IPS-NIHi11 (cell line): ENCODE measurements at regions not wholly inside any gene's neighbourhood (a gene's known extent, or its start where the extent isn't known, plus 50 kb on each side); places are given as distances from the start of the nearest gene placed in this dataset.
A peak's percentile ranks its signal among the peaks of the same experiment; 100 is the strongest.

Experiments
- DNase-seq: peaks from one replicate; pipeline ENCODE4 v3.0.0; 2012; ENCODE audit warnings: mixed read lengths, low spot score

- no peak for DNase-seq
These were observed 51.6 kb upstream of the SRGAP3 start for GRCh38 chr3:9301091-9301490.

- no peak for DNase-seq
These were observed 52.4 kb upstream of the SRGAP3 start for GRCh38 chr3:9301798-9302197.

- peak; percentile 91 for DNase-seq
These were observed 53.2 kb upstream of the SRGAP3 start for GRCh38 chr3:9302425-9303181.

GRCh38 chr3:9308298-9308990 is 54.4 kb upstream of the THUMPD3 start:
- DNase-seq: no peak

DNA sequence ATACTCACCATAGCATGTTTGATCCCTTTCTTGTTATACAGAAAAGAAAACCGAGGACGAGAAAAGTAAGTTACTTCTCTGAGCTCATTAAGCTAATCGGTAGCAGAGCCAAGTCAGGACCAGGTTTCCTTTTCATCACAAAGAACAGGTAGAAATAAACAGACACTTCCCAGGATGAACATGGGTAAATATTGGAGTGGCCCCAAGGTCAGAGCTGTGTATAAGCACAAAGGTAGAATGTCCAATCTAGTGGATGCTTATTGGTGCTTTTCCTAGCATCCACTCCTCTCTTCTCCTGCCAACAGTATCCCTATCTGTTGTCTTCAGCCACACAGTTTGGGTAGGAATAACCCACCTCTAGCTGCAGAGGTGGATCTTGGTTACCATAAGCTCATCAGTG is 52.8 kb upstream of the THUMPD3 start:
- DNase-seq: no peak

- no peak for DNase-seq
These were observed 51.6 kb upstream of the THUMPD3 start for GRCh38 chr3:9311228-9311627.
